ENCODE measurements at regions not wholly inside any gene's neighbourhood (a gene's known extent, or its start where the extent isn't known, plus 50 kb on each side); places are given as distances from the start of the nearest gene placed in this dataset.

GRCh38 chr12:91913651-91914050 lies 232.0 kb downstream of the BTG1 start:
- ATAC-seq (no peak), DNase-seq (ENCODE audit: low spot score) (no peak)
- intact Hi-C loops (cut with DNase I): no loop called here

- ATAC-seq: no peak
- intact Hi-C loops (cut with DNase I): no loop called here
- no peak for DNase-seq (ENCODE audit: low spot score)
Observed at GRCh38 chr12:91913124-91913523, 232.5 kb downstream of the BTG1 start.

GRCh38 chr12:91912178-91912577 lies 233.5 kb downstream of the BTG1 start:
- ATAC-seq (no peak), DNase-seq (ENCODE audit: low spot score) (no peak)
- intact Hi-C loops (cut with DNase I): no loop called here

- ATAC-seq: no peak
- DNase-seq (ENCODE audit: low spot score): no peak
- intact Hi-C loops (cut with DNase I): no loop called here
Observed at GRCh38 chr12:91910871-91911388, 234.7 kb downstream of the BTG1 start.

- DNase-seq (ENCODE audit: low spot score) (no peak), ATAC-seq (no peak)
- intact Hi-C loops (cut with DNase I): no loop called here
Observed at GRCh38 chr12:91902860-91903683, 242.6 kb downstream of the BTG1 start.

GRCh38 chr12:91901381-91902074 lies 244.1 kb downstream of the BTG1 start:
- intact Hi-C loops (cut with DNase I): no loop called here
- DNase-seq (ENCODE audit: low spot score): no peak
- no peak for ATAC-seq

GRCh38 chr12:91900971-91901370 lies 244.7 kb downstream of the BTG1 start:
- DNase-seq (ENCODE audit: low spot score) (no peak), ATAC-seq (no peak)
- intact Hi-C loops (cut with DNase I): no loop called here

- ATAC-seq (no peak), DNase-seq (ENCODE audit: low spot score) (no peak)
- intact Hi-C loops (cut with DNase I): no loop called here
Observed at GRCh38 chr12:91899056-91899455, 246.6 kb downstream of the BTG1 start.

- ATAC-seq: no peak
- intact Hi-C loops (cut with DNase I): no loop called here
Observed at GRCh38 chr12:91897025-91897515, 248.6 kb downstream of the BTG1 start.

GRCh38 chr12:91896286-91897024 lies 249.2 kb downstream of the BTG1 start:
- DNase-seq (ENCODE audit: low spot score): no peak
- intact Hi-C loops (cut with DNase I): no loop called here
- peak; percentile 49 for ATAC-seq

More at GRCh38 chr12:91897025-91897515, 248.6 kb downstream of the BTG1 start:
- no peak for DNase-seq (ENCODE audit: low spot score)

- ATAC-seq (no peak), DNase-seq (ENCODE audit: low spot score) (no peak)
- intact Hi-C loops (cut with DNase I): no loop called here
Observed at GRCh38 chr12:91894911-91895310, 250.7 kb downstream of the BTG1 start.

GRCh38 chr12:91893476-91893875 lies 252.2 kb downstream of the BTG1 start:
- DNase-seq (ENCODE audit: low spot score) (no peak), ATAC-seq (no peak)
- intact Hi-C loops (cut with DNase I): no loop called here

- DNase-seq (ENCODE audit: low spot score) (no peak), ATAC-seq (peak; percentile 30)
- intact Hi-C loops (cut with DNase I): no loop called here
Observed at GRCh38 chr12:91892081-91892855, 253.4 kb downstream of the BTG1 start.

- no peak for DNase-seq (ENCODE audit: low spot score)
- intact Hi-C loops (cut with DNase I): no loop called here
- ATAC-seq: no peak
Observed at GRCh38 chr12:91890742-91891141, 254.9 kb downstream of the BTG1 start.

- intact Hi-C loops (cut with DNase I): no loop called here
- no peak for ATAC-seq
- DNase-seq (ENCODE audit: low spot score): no peak
Observed at GRCh38 chr12:91889910-91890309, 255.7 kb downstream of the BTG1 start.

- intact Hi-C loops (cut with DNase I): no loop called here
- ATAC-seq: no peak
- no peak for DNase-seq (ENCODE audit: low spot score)
Observed at GRCh38 chr12:91889059-91889458, 256.6 kb downstream of the BTG1 start.

- intact Hi-C loops (cut with DNase I): no loop called here
- DNase-seq (ENCODE audit: low spot score) (no peak), ATAC-seq (no peak)
Observed at GRCh38 chr12:91887957-91888356, 257.7 kb downstream of the BTG1 start.

GRCh38 chr12:91885851-91886731 lies 259.6 kb downstream of the BTG1 start:
- ATAC-seq (no peak), DNase-seq (ENCODE audit: low spot score) (no peak)

More at GRCh38 chr12:91885851-91886731, 259.6 kb downstream of the BTG1 start:
- intact Hi-C loops (cut with DNase I): no loop called here

Measured in sciatic nerve (tissue), 2 donors.